Astrocyte of the cerebellum (primary cell): ENCODE measurements at regions not wholly inside any gene's neighbourhood (a gene's known extent, or its start where the extent isn't known, plus 50 kb on each side); places are given as distances from the start of the nearest gene placed in this dataset.

Source experiments
- DNase-seq: peaks from one replicate; pipeline ENCODE4 v3.0.0-alpha.2; 2011; ENCODE audit warnings: low read depth
- H3K4me3 ChIP-seq: 2 replicates; pipeline ENCODE4 v1.5.1; 2011; ENCODE audit warnings: mild to moderate bottlenecking, low read depth, low read length, moderate library complexity
- CTCF ChIP-seq: IDR thresholded peaks from 2 replicates; pipeline ENCODE4 v1.5.1; 2012; ENCODE audit warnings: low read length, low read depth, moderate library complexity, mild to moderate bottlenecking; ENCODE audit errors: missing control alignments
- in situ Hi-C: cut with HindIII; loops from 2 replicates; pipeline ENCODE4 v1.10.0; 2017; ENCODE audit warnings: low sequenced_read_pairs

- in situ Hi-C loops = no loop called here
- DNase-seq = no peak
- TF ChIP-seq CTCF = no peak
- H3K4me3 ChIP-seq = no peak overlapping the region
Observed at GRCh38 chr13:24085662-24086061, 74.9 kb upstream of the SPATA13 start.

- no peak for TF ChIP-seq CTCF
- in situ Hi-C loops = no loop called here
- no peak for DNase-seq
- no peak overlapping the region for H3K4me3 ChIP-seq
Observed at GRCh38 chr13:24086642-24087041, 73.9 kb upstream of the SPATA13 start.

- in situ Hi-C loops = no loop called here
- DNase-seq = no peak
- TF ChIP-seq CTCF = no peak
- H3K4me3 ChIP-seq = no peak overlapping the region
Observed at GRCh38 chr13:24087605-24088225, 72.8 kb upstream of the SPATA13 start.

GRCh38 chr13:24090049-24090448 lies 70.5 kb upstream of the SPATA13 start:
- in situ Hi-C loops = no loop called here
- TF ChIP-seq CTCF = no peak
- H3K4me3 ChIP-seq = no peak overlapping the region
- DNase-seq = no peak

- H3K4me3 ChIP-seq = no peak overlapping the region
- in situ Hi-C loops = no loop called here
- DNase-seq = no peak
- no peak for TF ChIP-seq CTCF
Observed at GRCh38 chr13:24091080-24091479, 69.4 kb upstream of the SPATA13 start.

- in situ Hi-C loops = no loop called here
- H3K4me3 ChIP-seq = no peak overlapping the region
- no peak for DNase-seq
- TF ChIP-seq CTCF = no peak
Observed at GRCh38 chr13:24092108-24092507, 68.4 kb upstream of the SPATA13 start.
